Kidney epithelial cell (primary cell): ENCODE measurements at regions not wholly inside any gene's neighbourhood (a gene's known extent, or its start where the extent isn't known, plus 50 kb on each side); places are given as distances from the start of the nearest gene placed in this dataset.

ENCODE experiments used
- DNase-seq: peaks from one replicate; pipeline ENCODE4 v3.0.0-alpha.2; 2010; ENCODE audit warnings: low read depth
- H3K27me3 ChIP-seq: 2 replicates; pipeline ENCODE4 v1.6.0; 2011; ENCODE audit warnings: low read length; ENCODE audit not compliant: control insufficient read depth, insufficient read depth
- H3K36me3 ChIP-seq: 2 replicates; pipeline ENCODE4 v1.5.1; 2011; ENCODE audit warnings: low read length; ENCODE audit not compliant: control insufficient read depth, insufficient read depth
- H3K4me3 ChIP-seq: 2 replicates; pipeline ENCODE4 v1.5.1; 2011; ENCODE audit warnings: low read depth, mild to moderate bottlenecking, control low read depth, low read length
- CTCF ChIP-seq: IDR thresholded peaks from 2 replicates; pipeline ENCODE4 v1.5.1; 2011; ENCODE audit warnings: mild to moderate bottlenecking, moderate library complexity, low read length, control low read depth, inconsistent platforms; ENCODE audit not compliant: insufficient read depth, poor library complexity, severe bottlenecking

GRCh38 chr16:80210787-80211186 lies 330.0 kb upstream of the DYNLRB2 start:
- no peak for TF ChIP-seq CTCF
- Histone ChIP-seq H3K36me3 (no peaks in the 10 kb centered on the region), H3K4me3 (no peak overlapping the region), H3K27me3 (no peaks in the 10 kb centered on the region)
- no peak for DNase-seq

GRCh38 chr16:80208743-80209142 lies 332.1 kb upstream of the DYNLRB2 start:
- no peak overlapping the region for H3K4me3 ChIP-seq
- no peak for TF ChIP-seq CTCF
- no peaks in the 10 kb centered on the region for H3K36me3 ChIP-seq
- no peaks in the 10 kb centered on the region for H3K27me3 ChIP-seq
- no peak for DNase-seq

- Histone ChIP-seq H3K27me3 (no peaks in the 10 kb centered on the region), H3K4me3 (no peak overlapping the region), H3K36me3 (no peaks in the 10 kb centered on the region)
- no peak for DNase-seq
- TF ChIP-seq CTCF: no peak
Observed at GRCh38 chr16:80208015-80208414, 332.8 kb upstream of the DYNLRB2 start.

- no peaks in the 10 kb centered on the region for H3K27me3 ChIP-seq
- H3K4me3 ChIP-seq: no peak overlapping the region
- no peak for DNase-seq
- H3K36me3 ChIP-seq: no peaks in the 10 kb centered on the region
- TF ChIP-seq CTCF: no peak
Observed at GRCh38 chr16:80203821-80204220, 337.0 kb upstream of the DYNLRB2 start.

- Histone ChIP-seq H3K27me3 (no peaks in the 10 kb centered on the region), H3K36me3 (no peaks in the 10 kb centered on the region), H3K4me3 (no peak overlapping the region)
- DNase-seq: no peak
- TF ChIP-seq CTCF: no peak
Observed at GRCh38 chr16:80202831-80203413, 337.9 kb upstream of the DYNLRB2 start.

- DNase-seq: no peak
- Histone ChIP-seq H3K4me3 (no peak overlapping the region), H3K27me3 (no peaks in the 10 kb centered on the region), H3K36me3 (no peaks in the 10 kb centered on the region)
- no peak for TF ChIP-seq CTCF
Observed at GRCh38 chr16:80200079-80200478, 340.7 kb upstream of the DYNLRB2 start.
